Neural progenitor cell (in vitro differentiated cells): ENCODE measurements at regions not wholly inside any gene's neighbourhood (a gene's known extent, or its start where the extent isn't known, plus 50 kb on each side); places are given as distances from the start of the nearest gene placed in this dataset.

Experiments
- CTCF ChIP-seq: fragments of 200-600 bp; sonication (generic); IDR thresholded peaks from 2 replicates; pipeline ENCODE4 v1.5.1; 2017; ENCODE audit warnings: antibody characterized with exemption, mild to moderate bottlenecking
- EZH2 ChIP-seq: fragments of 200-600 bp; sonication (generic); IDR thresholded peaks from 2 replicates; pipeline ENCODE4 v1.6.1; 2017; ENCODE audit warnings: antibody characterized with exemption, mild to moderate bottlenecking, moderate library complexity

GRCh38 chr14:44142006-44142405, 365.1 kb downstream of the FSCB start:
- TF ChIP-seq EZH2 (no peak), CTCF (no peak)
